GM10248 (cell line): ENCODE measurements at regions not wholly inside any gene's neighbourhood (a gene's known extent, or its start where the extent isn't known, plus 50 kb on each side); places are given as distances from the start of the nearest gene placed in this dataset.
"Not testable (repeated sequence)": the region's sequence is repeated elsewhere in the genome, so short reads cannot be mapped to it uniquely, and the experiment has no call there.

ENCODE experiments used
- CTCF ChIA-PET: fragments of 300-600 bp; sonication (Branson Sonifier 250); formaldehyde crosslinking; extraction: SDS; loops from one replicate; lab custom pipeline; 2021; ENCODE audit warnings: antibody characterized with exemption; lab: Yijun Ruan, JAX
- POLR2A ChIA-PET: fragments of 350-650 bp; sonication (Branson Sonifier 250); formaldehyde crosslinking; extraction: SDS; loops from one replicate; lab custom pipeline; 2020; ENCODE audit warnings: antibody characterized with exemption; lab: Yijun Ruan, JAX
- DNase-seq: peaks from one replicate; pipeline ENCODE4 v3.0.0; 2012; ENCODE audit errors: extremely low spot score
- CTCF ChIP-seq: IDR thresholded peaks from 2 replicates; pipeline ENCODE4 v1.5.1; 2012; ENCODE audit warnings: mild to moderate bottlenecking, low read depth; ENCODE audit errors: extremely low read depth, missing control alignments, control extremely low read depth

- peak; percentile 39 for DNase-seq
- ChIA-PET CTCF (interaction anchor here (0.7 to 5.5 kb wide), 14 partner anchors 8 to 107 kb away, joined by 3 to 37 read pairs (median 4); no protein-coding TSS in a partner anchor), POLR2A (no interaction called here)
- peak; percentile 72 for TF ChIP-seq CTCF
Observed at GRCh38 chr18:961644-962355, 57.1 kb downstream of the ADCYAP1 start.

GRCh38 chr18:963276-963675 is 58.6 kb downstream of the ADCYAP1 start:
- no peak for TF ChIP-seq CTCF
- DNase-seq, result no peak
- POLR2A ChIA-PET, result no interaction called here
- CTCF ChIA-PET, result interaction anchor here (1.3 to 5.5 kb wide), 3 partner anchors 35 to 99 kb away, joined by 3 to 37 read pairs (median 4); no protein-coding TSS in a partner anchor

DNA sequence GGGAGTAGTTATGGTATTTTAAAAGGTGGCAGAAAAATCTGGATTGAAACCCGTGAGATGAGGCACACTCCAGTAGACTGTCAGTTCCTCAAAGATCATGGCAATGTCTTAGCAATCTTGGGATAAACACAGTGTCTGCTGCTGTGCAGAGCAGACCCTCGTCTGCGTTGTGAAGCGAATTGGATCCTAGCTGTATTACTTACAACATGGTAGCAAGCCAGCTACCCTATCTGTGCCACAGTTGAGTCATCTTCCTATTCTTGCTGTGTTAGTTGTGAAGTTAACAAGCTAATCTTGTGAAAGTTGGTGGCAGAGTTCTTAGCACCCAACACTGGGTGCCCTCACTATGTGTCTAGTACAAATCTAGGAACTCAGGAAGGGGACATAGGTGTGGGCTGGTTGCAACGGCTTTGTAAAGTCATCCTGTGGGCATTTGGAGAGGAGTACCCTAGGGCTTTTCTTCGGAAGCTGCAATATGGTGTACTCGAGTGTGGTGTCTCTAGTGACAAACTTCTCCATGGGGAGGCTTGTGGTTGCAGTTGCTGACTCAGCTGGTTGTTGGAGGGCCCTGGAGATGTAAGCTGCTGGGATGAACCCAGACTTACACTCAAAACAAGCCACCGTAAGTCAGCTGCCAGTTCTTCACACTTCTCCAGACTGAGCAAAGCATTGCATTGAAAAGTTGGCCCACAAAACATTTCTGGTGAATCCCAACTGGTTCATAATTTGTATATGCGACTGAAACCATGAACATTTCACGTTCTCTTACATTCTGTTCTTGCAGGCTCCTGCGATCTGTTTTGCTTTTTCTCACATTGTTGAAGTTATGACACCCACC is 61.5 kb downstream of the ADCYAP1 start:
- POLR2A ChIA-PET, result no interaction called here
- no peak for TF ChIP-seq CTCF
- no peak for DNase-seq
- CTCF ChIA-PET, result interaction anchor here (1.7 to 5.5 kb wide), 2 partner anchors 11 to 102 kb away, joined by 4 to 37 read pairs; no protein-coding TSS in a partner anchor

DNA sequence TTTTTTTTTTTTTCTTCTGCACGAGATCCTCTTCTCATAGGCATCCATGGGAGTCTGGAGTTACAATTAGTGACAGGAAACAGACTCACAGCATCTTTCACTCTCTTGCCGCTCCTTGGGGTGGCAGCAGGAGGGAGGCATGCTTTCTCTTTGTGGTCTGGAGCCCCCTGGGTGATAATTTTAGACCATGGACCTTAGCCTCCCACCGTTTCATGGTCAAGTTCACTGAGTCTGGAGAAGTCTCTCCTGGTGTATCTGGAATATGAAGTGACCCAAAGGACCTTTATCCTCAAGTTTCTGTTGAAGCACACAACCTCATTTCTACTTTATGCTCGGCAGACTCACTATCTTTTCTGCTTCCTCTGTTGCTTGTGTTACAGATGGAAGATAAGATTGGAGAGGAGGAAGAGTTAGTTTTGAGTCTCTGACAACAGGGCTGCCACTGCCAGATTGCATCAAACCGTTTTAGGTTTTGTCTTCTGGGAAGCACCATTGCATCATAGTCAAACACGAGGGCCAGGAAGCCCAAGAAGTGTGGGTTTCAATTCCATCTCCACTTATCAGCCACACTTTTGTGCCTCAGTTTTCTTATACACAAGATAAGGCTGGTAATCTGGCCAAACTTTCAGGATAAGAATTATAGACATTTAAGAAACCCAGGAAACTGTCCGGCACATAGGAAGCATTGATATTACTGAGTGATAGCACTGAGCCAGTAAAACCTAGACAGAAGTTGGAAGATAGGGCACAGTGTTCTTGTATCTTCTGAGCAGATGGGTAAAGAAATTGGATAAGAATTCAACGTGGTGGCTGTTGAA is 62.3 kb downstream of the ADCYAP1 start:
- no peak for DNase-seq
- ChIA-PET CTCF (no interaction called here), POLR2A (no interaction called here)
- no peak for TF ChIP-seq CTCF

GRCh38 chr18:968910-969309 is 64.2 kb downstream of the ADCYAP1 start:
- CTCF ChIA-PET, result interaction anchor here (1.4 kb wide), 1 partner anchor 33 kb away, joined by 3 read pairs; no protein-coding TSS in a partner anchor
- DNase-seq, POLR2A ChIA-PET: not testable (repeated sequence)

- DNase-seq, POLR2A ChIA-PET: not testable (repeated sequence)
- CTCF ChIA-PET, result interaction anchor here (1.2 to 1.4 kb wide), 2 partner anchors 8 to 32 kb away, joined by 3 read pairs; no protein-coding TSS in a partner anchor
Observed at GRCh38 chr18:969311-969710, 64.6 kb downstream of the ADCYAP1 start.

GRCh38 chr18:974606-975005 is 69.9 kb downstream of the ADCYAP1 start:
- POLR2A ChIA-PET, DNase-seq, CTCF ChIA-PET: not testable (repeated sequence)

DNA sequence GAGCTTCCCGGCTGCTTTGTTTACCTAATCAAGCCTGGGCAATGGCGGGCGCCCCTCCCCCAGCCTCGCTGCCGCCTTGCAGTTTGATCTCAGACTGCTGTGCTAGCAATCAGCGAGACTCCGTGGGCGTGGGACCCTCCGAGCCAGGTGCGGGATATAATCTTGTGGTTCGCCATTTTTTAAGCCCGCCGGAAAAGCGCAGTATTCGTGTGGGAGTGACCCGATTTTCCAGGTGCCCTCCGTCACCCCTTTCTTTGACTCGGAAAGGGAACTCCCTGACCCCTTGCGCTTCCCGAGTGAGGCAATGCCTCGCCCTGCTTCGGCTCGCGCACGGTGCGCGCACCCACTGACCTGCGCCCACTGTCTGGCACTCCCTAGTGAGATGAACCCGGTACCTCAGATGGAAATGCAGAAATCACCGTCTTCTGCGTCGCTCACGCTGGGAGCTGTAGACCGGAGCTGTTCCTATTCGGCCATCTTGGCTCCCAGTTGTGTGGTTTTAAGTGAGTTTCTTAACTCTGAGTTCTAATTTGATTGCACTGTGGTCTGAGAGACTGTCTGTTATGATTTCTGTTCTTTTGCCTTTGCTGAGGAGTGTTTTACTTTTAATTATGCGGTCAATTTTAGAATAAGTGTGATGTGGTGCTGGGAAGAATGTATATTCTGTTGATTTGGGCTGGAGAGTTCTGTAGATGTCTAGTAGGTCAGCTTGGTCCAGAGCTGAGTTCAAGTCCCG is 71.9 kb downstream of the ADCYAP1 start:
- CTCF ChIA-PET, DNase-seq, POLR2A ChIA-PET: not testable (repeated sequence)

GRCh38 chr18:977327-977726 is 72.7 kb downstream of the ADCYAP1 start:
- CTCF ChIA-PET, DNase-seq, POLR2A ChIA-PET: not testable (repeated sequence)

DNA sequence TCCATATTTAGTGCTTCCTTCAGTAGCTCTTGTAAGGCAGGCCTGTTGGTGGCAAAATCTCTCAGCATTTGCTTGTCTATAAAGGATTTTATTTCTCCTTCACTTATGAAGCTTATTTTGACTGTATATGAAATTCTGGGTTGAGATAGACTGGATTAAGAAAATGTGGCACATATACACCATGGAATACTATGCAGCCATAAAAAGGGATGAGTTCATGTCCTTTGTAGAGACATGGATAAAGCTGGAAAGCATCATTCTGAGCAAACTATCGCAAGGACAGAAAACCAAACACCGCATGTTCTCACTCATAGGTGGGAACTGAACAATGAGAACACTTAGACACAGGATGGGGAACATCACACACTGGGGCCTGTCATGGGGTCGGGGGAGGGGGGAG is 73.1 kb downstream of the ADCYAP1 start:
- POLR2A ChIA-PET, DNase-seq, CTCF ChIA-PET: not testable (repeated sequence)
